H1 (cell line): ENCODE measurements at regions not wholly inside any gene's neighbourhood (a gene's known extent, or its start where the extent isn't known, plus 50 kb on each side); places are given as distances from the start of the nearest gene placed in this dataset.

ENCODE experiments used
- CTCF ChIA-PET: fragments of 300-600 bp; sonication (Branson Sonifier 250); formaldehyde crosslinking; loops from one replicate; lab custom pipeline; 2021; ENCODE audit not compliant: partially characterized antibody; lab: Charles Lee
- POLR2A ChIA-PET: fragments of 300-600 bp; sonication (Branson Sonifier 250); formaldehyde crosslinking; loops from one replicate; lab custom pipeline; 2021; ENCODE audit warnings: inconsistent platforms; ENCODE audit not compliant: partially characterized antibody; lab: Charles Lee
- DNase-seq, 2 experiments: peaks; one replicate each; pipeline versions ENCODE4 v3.0.0 to v3.0.0-alpha.2; 2010 to 2022; ENCODE audit warnings: low spot score in 2 of 2, low read depth in 1 of 2, mixed read lengths in 1 of 2
- FAIRE-seq: peaks from 2 replicates; lab custom pipeline; 2011; peaks lifted over from hg19 to GRCh38; lab: Jason Lieb, UNC
- H2AFZ ChIP-seq: 2 replicates; pipeline ENCODE4 v1.8.1; 2012; ENCODE audit warnings: low read length, inconsistent platforms
- H2AK5ac ChIP-seq: 2 replicates; pipeline ENCODE4 v1.6.1; 2013; ENCODE audit warnings: low read depth, low read length
- H2BK120ac ChIP-seq: replicated peaks from 2 replicates; pipeline ENCODE3; 2013; ENCODE audit warnings: low read depth, low read length, inconsistent platforms
- H2BK12ac ChIP-seq: 2 replicates; pipeline ENCODE4 v1.6.1; 2013; ENCODE audit warnings: low read depth, low read length
- H2BK15ac ChIP-seq: 2 replicates; pipeline ENCODE4 v1.6.1; 2013; ENCODE audit warnings: low read length
- H2BK20ac ChIP-seq: 2 replicates; pipeline ENCODE4 v1.6.1; 2013; ENCODE audit warnings: low read length
- H2BK5ac ChIP-seq: 2 replicates; pipeline ENCODE4 v1.6.1; 2013; ENCODE audit warnings: low read depth, low read length
- H3K14ac ChIP-seq: 2 replicates; pipeline ENCODE4 v1.6.1; 2013; ENCODE audit warnings: inconsistent platforms; ENCODE audit not compliant: insufficient read length
- H3K18ac ChIP-seq: 2 replicates; pipeline ENCODE4 v1.6.1; 2013; ENCODE audit warnings: low read length; ENCODE audit errors: extremely low read depth
- H3K23ac ChIP-seq: 2 replicates; pipeline ENCODE4 v1.6.1; 2013; ENCODE audit warnings: inconsistent platforms; ENCODE audit not compliant: insufficient read length
- H3K23me2 ChIP-seq: 2 replicates; pipeline ENCODE4 v1.6.1; 2013; ENCODE audit warnings: low read depth, low read length
- H3K27ac ChIP-seq: 2 replicates; pipeline ENCODE4 v1.6.1; 2011; ENCODE audit warnings: low read depth, low read length, inconsistent platforms
- H3K27me3 ChIP-seq, 4 experiments: replicated peaks in 1 of 4; 1 replicate in 1 of 4; 2 replicates in 3 of 4; pipeline versions ENCODE4 v1.6.1 to v1.8.1; 2011 to 2013; ENCODE audit warnings: low read length in 3 of 4, mild to moderate bottlenecking in 3 of 4, inconsistent platforms in 2 of 4, mixed read lengths in 2 of 4, moderate library complexity in 1 of 4; ENCODE audit not compliant: control insufficient read depth in 3 of 4, insufficient read depth in 3 of 4; ENCODE audit errors: extremely low read depth in 1 of 4
- H3K36me3 ChIP-seq, 4 experiments: 2 replicates each; pipeline versions ENCODE4 v1.6.1 to v1.8.1; 2011 to 2013; ENCODE audit warnings: mild to moderate bottlenecking in 4 of 4, low read length in 3 of 4, moderate library complexity in 2 of 4, control low read depth in 1 of 4, inconsistent platforms in 1 of 4; ENCODE audit not compliant: insufficient read depth in 4 of 4, control insufficient read depth in 2 of 4
- H3K4ac ChIP-seq: replicated peaks from 2 replicates; pipeline ENCODE3; 2013; ENCODE audit warnings: low read length, low read depth, mixed read lengths, inconsistent platforms; ENCODE audit not compliant: insufficient read length
- H3K4me1 ChIP-seq, 4 experiments: replicated peaks in 1 of 4; 1 replicate in 1 of 4; 2 replicates in 3 of 4; pipeline versions ENCODE4 v1.6.1 to v1.8.1; 2011 to 2013; ENCODE audit warnings: low read length in 3 of 4, inconsistent platforms in 2 of 4, mixed read lengths in 1 of 4; ENCODE audit not compliant: insufficient read depth in 4 of 4, control insufficient read depth in 3 of 4
- H3K4me2 ChIP-seq, 2 experiments: 2 replicates each; pipeline versions ENCODE4 v1.6.1 to v1.8.1; 2011 to 2013; ENCODE audit warnings: low read depth in 2 of 2, low read length in 2 of 2, control low read depth in 1 of 2, inconsistent platforms in 1 of 2, mild to moderate bottlenecking in 1 of 2; ENCODE audit not compliant: insufficient read depth in 1 of 2
- H3K4me3 ChIP-seq, 4 experiments: fragments of 200-600, 300-600 bp in 1 of 4; sonication (generic), shearing (Covaris generic), sonication (Bioruptor Twin) in 1 of 4; 2 replicates each; pipeline versions ENCODE4 v1.5.1 to v1.8.1; 2011 to 2016; ENCODE audit warnings: low read length in 4 of 4, low read depth in 3 of 4, control low read depth in 2 of 4, inconsistent platforms in 2 of 4, mild to moderate bottlenecking in 2 of 4, mixed read lengths in 1 of 4, moderate library complexity in 1 of 4; ENCODE audit not compliant: insufficient read depth in 2 of 4; ENCODE audit errors: extremely low read depth in 1 of 4
- H3K56ac ChIP-seq: replicated peaks from 2 replicates; pipeline ENCODE3; 2013; ENCODE audit warnings: low read depth, mild to moderate bottlenecking, mixed read lengths, low read length, inconsistent platforms; ENCODE audit not compliant: insufficient read length
- H3K79me1 ChIP-seq: 2 replicates; pipeline ENCODE4 v1.6.1; 2013; ENCODE audit warnings: low read depth, low read length, control low read depth
- H3K79me2 ChIP-seq, 2 experiments: 2 replicates each; pipeline versions ENCODE4 v1.6.1 to v1.8.1; 2012 to 2013; ENCODE audit warnings: low read length in 2 of 2, mild to moderate bottlenecking in 2 of 2, inconsistent platforms in 1 of 2; ENCODE audit not compliant: insufficient read depth in 2 of 2, control insufficient read depth in 1 of 2
- H3K9ac ChIP-seq, 4 experiments: replicated peaks in 1 of 4; 1 replicate in 1 of 4; 2 replicates in 3 of 4; pipeline versions ENCODE4 v1.6.1 to v1.8.1; 2011 to 2013; ENCODE audit warnings: low read depth in 3 of 4, low read length in 3 of 4, control low read depth in 2 of 4, mild to moderate bottlenecking in 2 of 4, moderate library complexity in 2 of 4, inconsistent platforms in 1 of 4; ENCODE audit errors: extremely low read depth in 1 of 4
- H3K9me3 ChIP-seq, 2 experiments: 2 replicates each; pipeline versions ENCODE4 v1.6.1 to v1.8.1; 2012 to 2013; ENCODE audit warnings: mild to moderate bottlenecking in 2 of 2, moderate library complexity in 2 of 2, control low read depth in 1 of 2, inconsistent platforms in 1 of 2, low read depth in 1 of 2, low read length in 1 of 2, mixed read lengths in 1 of 2; ENCODE audit not compliant: insufficient read depth in 2 of 2
- H4K20me1 ChIP-seq, 2 experiments: replicated peaks in 1 of 2; 2 replicates each; pipeline versions ENCODE3 to v1.8.1; 2011 to 2013; ENCODE audit warnings: inconsistent platforms in 2 of 2, low read length in 2 of 2, mild to moderate bottlenecking in 1 of 2; ENCODE audit not compliant: insufficient read depth in 2 of 2, control insufficient read depth in 1 of 2
- H4K5ac ChIP-seq: 2 replicates; pipeline ENCODE4 v1.6.1; 2013; ENCODE audit warnings: low read length, low read depth, mixed read lengths, inconsistent platforms; ENCODE audit not compliant: insufficient read length
- H4K8ac ChIP-seq: 2 replicates; pipeline ENCODE4 v1.8.0; 2013; ENCODE audit warnings: mild to moderate bottlenecking, moderate library complexity, low read length, inconsistent platforms; ENCODE audit not compliant: insufficient read depth; ENCODE audit errors: extremely low read depth
- H4K91ac ChIP-seq: replicated peaks from 2 replicates; pipeline ENCODE3; 2013; ENCODE audit warnings: low read length, mixed read lengths, inconsistent platforms; ENCODE audit not compliant: insufficient read length
- CTCF ChIP-seq, 3 experiments: IDR thresholded peaks; 1 replicate in 2 of 3; 2 replicates in 1 of 3; pipeline versions ENCODE4 v1.5.1 to v1.6.1; 2011; ENCODE audit warnings: low read length in 3 of 3, mild to moderate bottlenecking in 3 of 3, inconsistent platforms in 2 of 3, low read depth in 1 of 3, moderate library complexity in 1 of 3; ENCODE audit not compliant: insufficient read depth in 1 of 3; ENCODE audit errors: control extremely low read depth in 1 of 3
- RAD21 ChIP-seq, 2 experiments: IDR thresholded peaks in 1 of 2; conservative IDR thresholded peaks in 1 of 2; 2 replicates each; pipeline ENCODE4 v1.6.1; 2011; ENCODE audit warnings: low read depth in 2 of 2, low read length in 2 of 2, improper control_type of control experiment in 1 of 2, inconsistent platforms in 1 of 2, mild to moderate bottlenecking in 1 of 2, moderate library complexity in 1 of 2
- SUZ12 ChIP-seq: fragments of 200-600 bp; sonication (generic); IDR thresholded peaks from 2 replicates; pipeline ENCODE4 v1.6.1; 2012; ENCODE audit warnings: mild to moderate bottlenecking, inconsistent platforms, low read length, moderate library complexity, mixed read lengths
- WGBS, 2 experiments: shearing (Covaris generic) in 1 of 2; methylation state at CpG; one replicate each; pipeline versions ENCODE4 v1.1.6 to v1.1.7; 2013 to 2015; ENCODE audit warnings: low lambda C conversion rate in 2 of 2, mixed read lengths in 2 of 2, inconsistent platforms in 1 of 2, low coverage in 1 of 2, missing lambda C conversion rate in 1 of 2; ENCODE audit not compliant: insufficient replicate concordance in 2 of 2, insufficient coverage in 1 of 2, insufficient read length in 1 of 2; ENCODE audit errors: extremely low coverage in 1 of 2, missing lambda C conversion rate in 1 of 2; 5-methylcytosine and 5-hydroxymethylcytosine counted together

DNA sequence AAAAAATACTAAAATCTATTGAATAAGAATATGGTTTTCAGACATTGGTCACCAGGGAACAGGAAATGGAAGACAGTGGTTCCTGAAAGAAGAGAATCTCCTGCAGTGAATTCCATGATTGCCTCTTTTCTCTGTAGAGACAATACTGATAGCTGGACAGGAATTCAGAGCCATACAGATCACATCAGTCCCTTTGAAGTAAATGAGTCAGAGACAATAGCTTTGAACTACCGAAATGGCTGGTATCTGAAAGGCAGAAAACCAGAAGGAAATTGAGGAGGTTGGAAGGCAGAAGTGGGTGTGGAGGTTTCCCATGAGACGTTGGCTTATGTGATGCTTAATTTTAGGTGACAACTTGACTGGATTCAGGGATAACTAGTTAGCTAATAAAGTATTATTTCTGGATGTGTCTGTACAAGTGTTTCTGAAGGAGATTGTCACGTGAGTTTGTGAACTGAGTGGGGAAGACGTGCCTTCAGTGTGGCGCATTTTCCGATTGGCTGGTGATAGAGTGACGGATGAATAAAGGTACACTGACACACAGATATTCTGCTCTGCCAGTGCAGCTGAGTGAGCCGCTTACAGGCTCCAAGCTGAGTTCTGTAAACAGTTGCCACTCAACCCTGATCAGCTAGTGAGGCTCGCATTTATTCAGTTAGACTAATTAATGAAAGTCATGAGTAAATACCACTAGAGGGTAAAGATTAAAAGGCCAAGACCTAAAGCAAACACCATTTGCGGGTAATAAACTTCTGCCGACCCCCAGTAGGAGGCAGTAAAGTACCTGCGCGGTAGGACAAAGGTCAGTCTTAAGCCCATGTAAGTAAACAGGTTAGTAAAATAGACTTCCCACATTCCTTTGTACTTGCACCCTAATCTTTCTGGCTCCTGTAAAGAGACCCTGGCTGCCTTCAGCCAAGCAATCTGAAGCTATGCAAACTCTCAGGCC is 1298.6 kb downstream of the SI start:
- no peak overlapping the region for H3K27ac ChIP-seq
- ChIA-PET CTCF (interaction anchor here (0.7 to 1.9 kb wide), 12 partner anchors 8 to 399 kb away, joined by 3 to 8 read pairs (median 4); no protein-coding TSS in a partner anchor), POLR2A (no interaction called here)
- TF ChIP-seq SUZ12: no peak
- TF ChIP-seq CTCF (IDR thresholded peaks at IDR 0.05; ENCODE audit: control extremely low read depth in 1 of 3, insufficient read depth in 1 of 3, low read depth in 1 of 3, low read length in 3 of 3): peak; percentile 40 to 63 (median 51)
- TF ChIP-seq RAD21 (IDR thresholded peaks at IDR 0.05 in 1 of 2, conservative IDR thresholded peaks at IDR 0.05 in 1 of 2; ENCODE audit: low read depth in 2 of 2, low read length in 2 of 2): peak; percentile 66 to 73
- no peak overlapping the region for H3K4ac ChIP-seq
- H3K4me3 ChIP-seq: no peak overlapping the region
- no peak overlapping the region for H2AK5ac ChIP-seq
- H3K9me3 ChIP-seq: no peaks in the 10 kb centered on the region
- FAIRE-seq: no peak
- H4K20me1 ChIP-seq: no peaks in the 10 kb centered on the region
- H4K5ac ChIP-seq: no peak overlapping the region
- H3K36me3 ChIP-seq: no peaks in the 10 kb centered on the region
- no peak overlapping the region for H4K91ac ChIP-seq
- 90% methylated on average over 13 of the region's 13 CpGs; no CpG with 5 or more reads in 1 of the 2 experiments for WGBS, 2 experiments
- no peak overlapping the region for H3K18ac ChIP-seq
- H4K8ac ChIP-seq: no peak overlapping the region
- H3K23me2 ChIP-seq: no peaks in the 10 kb centered on the region
- no peak overlapping the region for H3K56ac ChIP-seq
- H2BK20ac ChIP-seq: no peak overlapping the region
- H3K9ac ChIP-seq: no peak overlapping the region
- H3K27me3 ChIP-seq: no peaks in the 10 kb centered on the region
- no peak overlapping the region for H3K4me2 ChIP-seq
- 0 out of 2 replicates have a peak overlapping the region, but pooled peaks have one; percentile 36 for H2BK5ac ChIP-seq
- H2BK12ac ChIP-seq: peak overlapping the region; percentile 69; the same call in 1 of the 2 replicates
- H3K4me1 ChIP-seq: peaks cover 0 to 3% (median 0%) of the 10 kb centered on the region in 4 experiments; a peak in 1 of 7 replicates
- H3K79me1 ChIP-seq: no peaks in the 10 kb centered on the region
- 0 out of 2 replicates have a peak overlapping the region, but pooled peaks have one; percentile 46 for H2AFZ ChIP-seq
- no peak overlapping the region for H2BK120ac ChIP-seq
- peak; percentile 19 to 51 for DNase-seq
- no peaks in the 10 kb centered on the region for H3K79me2 ChIP-seq
- H3K23ac ChIP-seq: no peak overlapping the region
- no peak overlapping the region for H2BK15ac ChIP-seq
- H3K14ac ChIP-seq: no peak overlapping the region
